Fibroblast of the conjunctiva (primary cell): ENCODE measurements at regions not wholly inside any gene's neighbourhood (a gene's known extent, or its start where the extent isn't known, plus 50 kb on each side); places are given as distances from the start of the nearest gene placed in this dataset.

Source experiments
- DNase-seq: peaks from one replicate; pipeline ENCODE4 v3.0.0-alpha.2; 2010; ENCODE audit warnings: low read depth

GRCh38 chr12:69096669-69097335 lies 142.6 kb upstream of the CPSF6 start:
- DNase-seq, result no peak

DNA sequence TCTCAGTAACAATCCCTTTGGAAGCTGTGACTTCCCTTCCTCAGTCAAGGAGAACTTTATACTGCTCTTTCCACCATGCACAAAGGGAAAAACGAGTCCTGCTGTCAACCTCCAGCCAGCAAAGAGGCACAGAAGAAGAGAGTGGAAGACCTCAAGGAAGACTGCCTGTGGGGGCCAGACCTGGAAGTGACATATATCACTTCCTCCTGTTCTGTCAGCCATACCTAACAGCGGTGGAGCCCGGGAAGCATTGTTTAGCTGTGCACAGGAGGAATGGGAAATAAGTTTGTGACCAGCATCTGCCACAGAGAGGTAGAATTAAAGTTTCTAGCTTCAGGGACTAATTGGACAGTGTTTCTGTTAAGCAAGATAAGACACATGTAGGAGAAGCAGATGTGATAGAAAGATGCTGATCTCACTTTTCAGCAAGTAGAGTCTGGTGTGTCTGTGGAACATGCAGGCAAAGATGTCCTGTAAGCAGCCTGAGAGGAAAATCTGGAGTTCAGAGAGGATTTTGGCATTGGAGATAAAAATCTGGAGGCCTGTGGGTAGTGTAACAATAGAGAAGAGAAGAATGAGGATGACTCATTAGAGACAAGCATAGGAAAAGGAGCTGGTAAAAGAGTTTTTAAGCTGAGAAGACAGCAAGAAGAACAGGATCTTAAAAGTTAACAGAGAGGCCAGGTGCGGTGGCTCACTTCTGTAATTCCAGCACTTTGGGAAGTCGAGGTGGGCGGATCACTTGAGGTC lies 141.6 kb upstream of the CPSF6 start:
- DNase-seq, result peak; percentile 20

GRCh38 chr12:69099201-69099837 lies 140.1 kb upstream of the CPSF6 start:
- no peak for DNase-seq

DNA sequence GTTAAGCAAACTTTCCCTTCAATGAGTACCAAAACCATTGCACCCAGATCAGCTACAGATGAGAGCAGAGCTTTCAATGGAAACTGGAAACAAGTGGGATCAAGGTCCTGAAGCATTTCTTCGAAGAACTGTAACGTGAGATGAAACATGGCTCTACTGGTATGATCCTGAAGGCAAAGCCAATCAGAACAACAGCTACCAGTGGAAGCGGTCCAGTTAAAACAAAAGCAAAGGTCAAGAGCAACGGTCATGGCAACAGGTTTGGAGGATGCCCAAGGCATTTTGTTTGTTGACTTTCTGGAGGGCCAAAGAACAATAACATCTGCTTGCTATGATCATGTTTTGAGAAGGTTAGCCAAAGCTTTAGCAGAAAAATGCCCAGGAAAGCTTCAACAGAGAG lies 137.9 kb upstream of the CPSF6 start:
- DNase-seq, result peak; percentile 96

DNA sequence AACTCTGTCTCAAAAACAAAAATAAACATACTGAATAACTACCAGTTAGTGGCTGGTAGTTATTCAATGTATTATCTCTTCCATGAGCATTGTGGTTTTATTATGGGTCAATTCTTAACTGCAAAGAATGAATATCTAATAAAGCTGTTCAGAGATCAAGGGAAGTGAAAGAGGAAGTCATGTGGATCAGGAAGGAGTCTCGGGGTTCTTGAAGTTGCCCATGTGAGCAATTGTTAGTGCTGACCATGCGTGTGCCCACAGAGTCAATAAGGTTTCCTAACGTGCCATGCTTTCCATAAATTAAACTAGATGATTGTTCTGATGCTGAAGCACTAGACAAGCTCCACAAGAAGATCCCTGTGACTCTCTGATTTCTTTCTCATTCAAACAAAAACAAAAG lies 136.5 kb upstream of the CPSF6 start:
- DNase-seq, result no peak

GRCh38 chr12:69105101-69105962 lies 134.0 kb upstream of the CPSF6 start:
- DNase-seq, result no peak

DNA sequence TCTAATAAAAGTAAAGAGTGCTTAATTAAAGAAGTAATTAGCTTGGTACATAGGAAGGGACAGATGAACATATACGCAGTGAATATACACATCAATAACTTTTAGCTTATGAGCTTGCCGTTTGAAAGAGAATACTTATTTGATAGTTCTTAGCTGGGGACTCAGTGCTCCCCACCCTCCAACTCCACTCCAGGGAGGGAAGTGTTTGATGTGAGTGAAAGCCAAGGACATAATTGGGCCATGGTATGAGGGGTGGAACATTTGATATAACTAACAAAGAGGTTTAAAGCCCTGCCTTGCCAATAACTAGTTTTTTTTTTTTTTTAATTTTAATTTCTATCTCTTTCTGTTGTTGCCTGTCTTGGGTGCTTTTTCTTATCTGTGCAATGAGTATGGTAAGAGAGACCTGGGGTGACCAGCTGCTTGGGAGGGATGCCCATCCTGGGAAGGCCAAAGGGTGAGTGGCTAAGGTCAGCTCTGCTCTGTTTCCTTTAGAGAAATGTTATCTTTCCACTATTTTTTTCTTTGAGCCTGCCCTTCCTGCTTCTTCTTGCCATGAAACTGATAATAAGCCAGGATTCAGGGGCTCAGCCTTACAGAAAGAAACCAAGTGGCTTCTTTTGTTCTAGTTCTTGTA lies 132.8 kb upstream of the CPSF6 start:
- DNase-seq, result no peak

GRCh38 chr12:69107541-69107940 lies 131.8 kb upstream of the CPSF6 start:
- peak; percentile 17 for DNase-seq

DNA sequence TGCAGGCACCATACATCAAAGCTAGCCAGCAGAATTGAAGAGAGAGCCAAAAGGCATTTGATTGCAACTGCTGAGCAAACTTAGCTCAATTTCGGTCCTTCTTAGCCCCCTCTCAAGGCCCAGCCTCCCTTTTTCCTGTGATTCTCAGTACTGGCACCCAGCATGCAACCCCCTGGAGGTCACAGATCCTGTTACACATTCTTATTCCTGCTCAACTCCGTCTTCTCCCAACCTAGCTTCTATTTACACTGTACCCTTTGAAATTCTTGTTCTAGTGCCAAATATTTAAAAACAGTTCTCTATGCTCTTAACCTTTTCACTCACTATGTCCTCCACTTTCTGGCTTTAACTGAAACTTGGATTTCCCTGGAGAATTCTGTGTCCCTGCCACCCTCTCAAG lies 131.3 kb upstream of the CPSF6 start:
- peak; percentile 33 for DNase-seq

DNA sequence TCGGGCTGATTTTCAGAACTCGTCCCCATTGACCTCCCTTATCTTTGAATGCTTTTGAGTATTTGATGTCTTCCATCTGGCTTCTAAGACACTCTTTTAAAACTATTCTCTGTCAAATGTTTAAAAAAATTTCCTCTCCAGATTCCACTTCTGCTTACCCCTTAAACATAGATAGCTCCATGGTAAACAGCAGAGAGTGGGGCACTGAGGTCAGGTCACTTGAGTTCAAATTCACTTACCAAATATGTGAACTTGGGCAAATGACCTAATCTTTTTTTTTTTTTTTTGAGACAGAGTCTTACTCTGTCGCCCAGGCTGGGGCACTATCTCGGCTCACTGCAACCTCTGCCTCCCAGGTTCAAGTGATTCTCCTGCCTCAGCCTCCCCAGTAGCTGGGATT lies 126.8 kb upstream of the CPSF6 start:
- DNase-seq, result no peak

- DNase-seq, result no peak
Measured at GRCh38 chr12:69115099-69115498, 124.3 kb upstream of the CPSF6 start.

- no peak for DNase-seq
Measured at GRCh38 chr12:69115951-69116350, 123.4 kb upstream of the CPSF6 start.

DNA sequence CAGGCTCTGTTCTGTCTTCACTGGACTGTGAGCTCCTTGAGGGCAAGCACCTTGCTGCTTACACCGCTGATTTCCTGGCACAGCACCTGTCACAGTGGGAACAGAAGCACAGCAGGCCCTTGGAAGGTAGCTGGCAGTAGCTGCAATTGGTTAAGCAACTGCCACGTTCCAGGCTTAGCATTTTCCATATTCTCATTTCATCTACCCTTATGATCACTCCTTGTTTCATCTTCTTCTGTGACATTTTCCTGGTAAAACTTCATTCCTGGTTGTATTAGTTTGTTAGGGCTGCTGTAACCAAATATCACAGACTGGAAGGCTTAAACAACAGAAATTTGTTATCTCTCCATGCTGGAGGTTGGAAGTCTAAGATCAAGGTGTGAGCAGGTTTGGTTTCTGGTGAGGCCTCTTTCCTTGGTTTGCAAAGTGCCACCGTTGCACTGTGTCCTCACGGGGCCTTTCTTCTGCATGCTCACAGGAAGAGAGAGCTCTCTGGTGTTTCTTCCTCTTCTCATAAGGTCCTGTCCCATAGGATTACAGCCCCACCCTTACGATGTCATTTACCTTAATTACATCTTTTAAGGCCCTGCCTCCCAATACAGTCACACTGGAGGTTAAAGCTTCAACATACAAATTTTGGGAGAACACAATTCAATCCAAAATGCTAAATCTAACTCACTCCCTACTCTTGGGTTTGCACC lies 121.7 kb upstream of the CPSF6 start:
- DNase-seq, result no peak

DNA sequence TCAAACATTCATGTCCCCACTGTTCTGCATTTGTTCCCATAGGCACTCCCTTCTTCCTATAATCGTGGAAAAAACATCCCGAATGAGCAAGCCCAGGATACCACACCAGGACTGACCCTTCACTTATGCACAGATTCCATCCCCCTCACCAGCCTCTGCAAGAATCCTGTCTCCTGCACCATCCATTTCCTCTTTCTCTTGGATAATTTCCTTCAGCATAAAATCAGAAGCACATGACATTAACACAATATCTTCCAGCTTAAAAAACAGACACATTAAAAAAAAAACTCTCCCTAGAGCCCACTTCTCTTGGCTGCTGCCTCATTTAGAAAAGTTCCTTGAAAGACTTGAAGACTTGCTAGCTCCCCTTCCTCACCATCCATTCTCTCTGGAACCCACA lies 120.9 kb upstream of the CPSF6 start:
- DNase-seq, result no peak

DNA sequence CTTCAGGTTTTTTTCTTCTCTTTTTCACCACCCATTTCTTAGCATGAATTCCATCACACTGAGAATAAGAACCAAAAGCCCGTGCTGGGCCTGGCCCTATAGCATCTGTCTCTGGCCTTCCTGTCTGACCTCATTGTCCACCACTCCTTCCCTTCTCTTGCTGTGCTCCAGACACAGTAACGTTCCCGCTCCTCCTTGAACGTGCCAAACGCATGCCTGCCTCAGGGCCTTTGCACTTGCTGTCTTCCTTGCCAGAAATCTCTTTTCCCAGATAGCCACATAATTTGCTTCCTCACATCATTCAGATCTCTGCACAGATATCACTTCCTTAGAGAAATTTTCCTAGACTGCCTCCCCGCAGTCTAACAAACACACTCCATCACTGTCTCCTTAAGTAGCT lies 119.6 kb upstream of the CPSF6 start:
- no peak for DNase-seq

DNA sequence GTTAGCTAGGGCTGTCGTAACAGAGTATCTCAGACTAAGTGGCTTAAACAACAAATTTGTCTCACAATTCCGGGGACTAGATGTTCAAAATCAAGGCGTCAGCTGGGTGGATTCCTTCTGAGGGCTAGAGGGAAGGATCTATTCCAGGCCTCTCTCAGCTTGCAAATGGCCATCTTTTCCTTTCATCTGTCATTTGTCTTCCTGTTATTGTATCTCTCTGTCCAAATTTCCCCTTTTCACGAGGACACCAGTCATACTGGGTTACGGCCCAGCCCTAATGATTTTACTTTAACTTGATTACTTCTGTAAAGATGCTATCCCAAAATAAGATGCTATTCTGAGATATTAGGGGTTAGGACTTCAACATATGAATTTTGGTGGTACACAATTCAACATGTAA lies 119.0 kb upstream of the CPSF6 start:
- DNase-seq, result no peak

- DNase-seq, result no peak
Measured at GRCh38 chr12:69123311-69123710, 116.1 kb upstream of the CPSF6 start.

- DNase-seq, result no peak
Measured at GRCh38 chr12:69123919-69124638, 115.3 kb upstream of the CPSF6 start.

GRCh38 chr12:69129017-69129416 lies 110.4 kb upstream of the CPSF6 start:
- no peak for DNase-seq

DNA sequence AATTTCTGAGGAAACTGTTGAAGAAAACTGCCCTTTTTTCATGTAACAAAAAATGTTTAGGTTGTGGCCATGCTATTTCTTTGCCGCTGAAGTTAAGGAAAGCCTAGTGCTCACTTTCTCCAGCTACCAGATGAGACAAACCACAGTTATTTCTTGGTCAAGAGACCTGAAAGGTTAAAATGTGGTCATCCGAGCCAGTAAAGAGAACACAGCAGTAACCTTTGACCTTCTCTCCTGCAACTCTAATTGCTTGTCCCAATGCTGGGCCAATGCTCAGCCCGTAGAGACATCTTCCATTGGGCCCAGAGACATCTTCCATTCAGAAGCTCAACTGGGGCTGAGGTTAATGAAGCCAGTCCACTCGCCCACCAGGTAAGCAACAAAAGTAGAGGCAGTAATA lies 109.8 kb upstream of the CPSF6 start:
- no peak for DNase-seq

- DNase-seq, result no peak
Measured at GRCh38 chr12:69130064-69130463, 109.3 kb upstream of the CPSF6 start.
